Stimulated activated CD4-positive, alpha-beta T cell treated with anti-CD3 and anti-CD28 coated beads, TNF-alpha, amount 100 ng/mL, for 24 hours (primary cell): ENCODE measurements at regions not wholly inside any gene's neighbourhood (a gene's known extent, or its start where the extent isn't known, plus 50 kb on each side); places are given as distances from the start of the nearest gene placed in this dataset.
"Not testable (repeated sequence)": the region's sequence is repeated elsewhere in the genome, so short reads cannot be mapped to it uniquely, and the experiment has no call there.

Experiments used
- DNase-seq, 3 experiments: peaks; one replicate each; pipeline ENCODE4 v3.0.0-alpha.2; 2020; ENCODE audit warnings: low read depth in 3 of 3

GRCh38 chr9:16272776-16273175, 597.7 kb downstream of the BNC2 start:
- DNase-seq = no peak

GRCh38 chr9:16275795-16276624, 594.5 kb downstream of the BNC2 start:
- DNase-seq = no peak

- no peak for DNase-seq
Measured at GRCh38 chr9:16276866-16277265, 593.6 kb downstream of the BNC2 start.

- DNase-seq = no peak
Measured at GRCh38 chr9:16277471-16277960, 593.0 kb downstream of the BNC2 start.

- DNase-seq = no peak
Measured at GRCh38 chr9:16278326-16278999, 592.0 kb downstream of the BNC2 start.

GRCh38 chr9:16281707-16282106, 588.8 kb downstream of the BNC2 start:
- no peak for DNase-seq

GRCh38 chr9:16282216-16282615, 588.3 kb downstream of the BNC2 start:
- no peak for DNase-seq

- DNase-seq = no peak
Measured at GRCh38 chr9:16282718-16283117, 587.8 kb downstream of the BNC2 start.

DNA sequence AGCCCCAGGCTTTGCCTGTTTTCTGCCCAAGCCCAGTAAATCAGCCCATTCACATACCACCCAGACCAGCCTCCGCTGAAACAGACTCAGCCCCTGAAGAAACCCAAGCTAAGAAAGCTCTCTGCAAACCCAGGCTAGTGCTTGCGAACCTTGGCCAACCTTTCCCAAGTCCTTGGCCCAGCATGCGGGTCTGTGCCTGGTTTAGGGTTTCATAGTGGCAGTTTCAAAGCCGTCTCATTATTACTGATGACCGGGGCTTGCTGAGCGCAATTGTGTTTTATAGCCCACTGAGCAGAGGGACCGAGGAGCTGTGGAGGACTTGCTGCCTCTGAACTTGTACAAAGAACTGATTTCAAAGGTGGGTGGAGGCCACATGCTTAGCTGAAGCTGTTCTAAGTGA, 584.3 kb downstream of the BNC2 start:
- no peak for DNase-seq

DNA sequence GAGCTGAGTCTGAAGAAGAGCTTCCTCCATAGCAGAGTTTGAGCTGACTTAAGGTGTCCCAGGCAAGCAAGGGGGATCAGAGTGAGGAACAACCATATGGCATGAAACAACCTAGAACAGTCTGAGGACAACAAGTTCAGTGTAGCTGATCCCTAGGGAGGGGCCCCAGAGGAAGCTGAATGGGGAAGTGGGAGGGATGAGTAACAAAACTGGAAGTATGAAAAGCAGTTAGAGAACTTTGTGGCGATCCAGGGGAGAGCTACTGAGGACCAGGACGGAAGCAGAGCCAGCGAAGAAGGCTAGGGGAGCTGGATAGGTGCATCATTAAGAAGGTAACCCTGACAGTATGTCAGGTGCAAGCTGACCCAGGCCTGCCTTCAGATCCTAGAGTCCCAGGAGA, 580.8 kb downstream of the BNC2 start:
- DNase-seq = no peak

GRCh38 chr9:16290169-16290568, 580.3 kb downstream of the BNC2 start:
- DNase-seq = no peak

- DNase-seq = no peak
Measured at GRCh38 chr9:16291921-16292320, 578.5 kb downstream of the BNC2 start.

DNA sequence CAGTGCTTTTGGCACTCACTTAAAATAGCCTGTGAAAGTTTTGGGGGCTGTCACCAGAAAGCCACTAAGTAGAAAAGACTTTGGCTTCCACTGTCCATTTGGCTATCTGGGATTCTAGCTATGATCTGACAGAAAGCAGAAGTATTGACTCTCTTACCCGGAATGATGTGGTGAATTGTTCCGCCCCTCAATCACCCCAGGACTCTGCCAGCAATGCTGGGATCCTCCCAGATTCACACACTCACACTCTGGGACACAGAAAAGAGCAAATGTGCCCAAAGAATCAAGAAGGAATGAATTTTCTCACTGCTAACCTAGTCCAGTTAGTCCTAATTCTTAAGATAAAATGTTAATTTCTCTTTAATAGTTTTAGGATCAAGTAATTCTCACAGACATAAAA, 576.9 kb downstream of the BNC2 start:
- no peak for DNase-seq

- no peak for DNase-seq
Measured at GRCh38 chr9:16294133-16294770, 576.2 kb downstream of the BNC2 start.

GRCh38 chr9:16294940-16295339, 575.5 kb downstream of the BNC2 start:
- DNase-seq = not testable (repeated sequence)

- not testable (repeated sequence) for DNase-seq
Measured at GRCh38 chr9:16299368-16299767, 571.1 kb downstream of the BNC2 start.

DNA sequence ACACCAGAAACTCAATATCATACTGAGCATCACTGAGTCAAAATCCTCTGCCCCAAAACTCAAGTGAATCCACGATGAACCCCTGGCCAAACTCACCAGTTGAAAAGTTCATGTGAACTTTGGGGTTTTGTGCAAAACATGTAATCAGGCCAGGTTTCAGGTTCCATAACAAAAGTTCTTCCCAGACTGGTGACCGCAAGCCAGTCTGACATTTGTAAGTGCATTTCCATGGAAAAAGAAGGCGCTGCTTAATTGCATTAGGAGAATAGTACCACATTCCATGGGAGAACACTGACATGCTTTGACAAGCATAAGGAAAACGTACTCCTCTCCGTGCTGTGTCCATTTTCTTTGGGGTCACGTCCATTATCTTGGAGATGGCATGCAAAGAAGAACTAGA, 567.0 kb downstream of the BNC2 start:
- no peak for DNase-seq

- DNase-seq = no peak
Measured at GRCh38 chr9:16304301-16304700, 566.2 kb downstream of the BNC2 start.

DNA sequence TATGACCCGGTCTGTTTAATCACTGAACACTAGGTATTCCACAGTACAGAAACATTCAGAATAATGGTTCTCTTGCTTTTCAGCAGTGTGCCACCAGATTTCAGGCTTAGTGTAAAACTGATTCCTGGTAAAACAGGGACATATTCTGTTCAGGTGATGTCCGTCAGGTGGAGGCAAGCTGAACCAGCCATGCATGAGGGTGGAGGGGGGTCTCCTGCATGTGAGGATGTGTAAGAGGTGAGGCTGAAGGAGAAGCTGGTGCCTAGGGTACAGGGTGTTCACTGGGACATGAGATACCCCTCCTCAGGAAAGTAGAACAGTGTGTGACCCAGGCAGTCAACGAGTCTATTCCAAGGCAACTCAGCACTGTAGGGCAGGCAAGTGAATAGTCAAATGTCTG, 563.9 kb downstream of the BNC2 start:
- DNase-seq = no peak

- no peak for DNase-seq
Measured at GRCh38 chr9:16307626-16308195, 562.8 kb downstream of the BNC2 start.

- no peak for DNase-seq
Measured at GRCh38 chr9:16308645-16309044, 561.8 kb downstream of the BNC2 start.

DNA sequence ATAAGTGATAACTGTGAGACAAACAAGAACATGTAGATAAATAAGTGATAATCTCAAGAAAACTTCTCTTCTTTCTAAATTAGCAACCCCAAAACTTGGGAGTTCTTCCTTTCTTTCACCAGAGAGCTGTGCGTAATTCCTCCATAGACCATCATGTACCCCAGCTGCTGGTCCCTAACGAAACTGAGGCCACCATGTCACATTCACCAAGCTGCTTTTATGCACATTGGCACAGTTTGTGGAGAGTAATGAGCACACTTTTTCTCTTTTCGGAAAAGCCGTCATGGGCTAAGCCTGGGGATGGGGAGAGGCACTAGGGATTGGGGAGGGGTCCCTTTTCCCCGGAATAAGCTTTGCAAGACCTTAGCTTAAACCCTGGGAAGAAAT, 561.4 kb downstream of the BNC2 start:
- DNase-seq = no peak
